ACC112 (cell line): ENCODE measurements at regions not wholly inside any gene's neighbourhood (a gene's known extent, or its start where the extent isn't known, plus 50 kb on each side); places are given as distances from the start of the nearest gene placed in this dataset.
"Not testable (repeated sequence)": the region's sequence is repeated elsewhere in the genome, so short reads cannot be mapped to it uniquely, and the experiment has no call there.

Source experiments
- H2AFZ ChIP-seq: fragments of 200-600 bp; sonication (generic); one replicate; pipeline ENCODE4 v1.6.0; 2017; ENCODE audit warnings: antibody characterized with exemption, low read length; ENCODE audit not compliant: unreplicated experiment
- H3K27ac ChIP-seq: fragments of 200-600 bp; sonication (generic); 2 replicates; pipeline ENCODE4 v1.5.1; 2014; ENCODE audit warnings: low read depth, mild to moderate bottlenecking, antibody characterized with exemption, low read length, moderate library complexity
- H3K27me3 ChIP-seq: fragments of 200-600 bp; sonication (generic); 2 replicates; pipeline ENCODE4 v1.6.1; 2014; ENCODE audit warnings: mild to moderate bottlenecking, antibody characterized with exemption, low read length, moderate library complexity, mixed read lengths; ENCODE audit not compliant: insufficient read depth
- H3K36me3 ChIP-seq: fragments of 200-600 bp; sonication (generic); 2 replicates; pipeline ENCODE4 v1.6.1; 2016; ENCODE audit warnings: mild to moderate bottlenecking, antibody characterized with exemption, low read length, moderate library complexity, mixed read lengths; ENCODE audit not compliant: insufficient read depth
- H3K4me1 ChIP-seq: fragments of 200-600 bp; sonication (generic); one replicate; pipeline ENCODE4 v1.6.1; 2016; ENCODE audit warnings: low read length, mixed read lengths; ENCODE audit not compliant: insufficient read depth, unreplicated experiment, control insufficient read depth
- H3K4me3 ChIP-seq: fragments of 200-600 bp; sonication (generic); 2 replicates; pipeline ENCODE4 v1.5.1; 2014; ENCODE audit warnings: mild to moderate bottlenecking, low read depth, low read length
- H3K79me2 ChIP-seq: fragments of 200-600 bp; sonication (generic); one replicate; pipeline ENCODE4 v1.6.0; 2016; ENCODE audit warnings: low read length; ENCODE audit not compliant: control insufficient read depth, unreplicated experiment, insufficient read depth

DNA sequence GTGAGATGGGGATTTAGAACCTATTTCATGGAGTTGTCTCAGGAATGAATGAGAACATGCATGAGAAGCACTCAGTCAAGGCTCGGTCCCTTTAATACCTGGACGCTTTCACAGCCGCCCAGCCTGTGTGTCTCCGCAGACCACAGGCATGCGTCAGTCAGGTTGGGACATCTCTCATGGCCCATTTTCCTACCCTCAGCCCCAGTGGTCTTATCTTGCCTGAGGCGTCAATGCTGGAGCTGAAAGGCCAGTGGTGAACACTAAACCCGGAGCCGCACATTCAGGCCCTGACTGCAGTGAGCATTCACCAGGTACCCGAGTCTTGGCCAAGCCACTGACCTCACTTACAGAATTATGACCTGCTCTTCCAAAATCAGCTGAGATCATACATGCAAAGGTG, 263.2 kb upstream of the RAB4A start:
- H3K27me3 ChIP-seq, result peaks cover 8% of the 10 kb centered on the region; the same call in 1 of the 2 replicates
- no peak overlapping the region for H3K27ac ChIP-seq
- H2AFZ ChIP-seq, result no peak overlapping the region
- H3K4me1 ChIP-seq, result no peaks in the 10 kb centered on the region
- H3K36me3 ChIP-seq, result no peaks in the 10 kb centered on the region
- H3K4me3 ChIP-seq, result no peak overlapping the region
- H3K79me2 ChIP-seq, result no peaks in the 10 kb centered on the region

DNA sequence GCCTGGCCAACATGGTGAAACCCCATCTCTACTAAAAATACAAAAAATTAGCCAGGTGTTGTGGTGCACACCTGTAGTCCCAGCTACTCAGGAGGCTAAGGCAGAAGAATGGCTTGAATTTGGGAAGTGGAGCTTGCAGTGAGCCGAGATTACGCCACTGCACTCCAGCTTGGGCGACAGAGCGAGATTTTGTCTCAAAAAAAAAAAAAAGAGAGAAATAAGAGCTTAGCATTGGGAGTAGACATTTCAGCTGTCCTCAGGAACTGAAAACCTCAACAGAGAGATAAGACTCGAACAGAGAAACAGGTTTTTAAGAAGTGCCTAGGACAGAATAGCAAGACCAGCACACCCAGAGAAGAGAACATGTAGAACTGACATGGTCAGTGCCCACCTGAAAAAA, 262.6 kb upstream of the RAB4A start:
- not testable (repeated sequence) for H3K36me3 ChIP-seq, H3K4me1 ChIP-seq, H3K4me3 ChIP-seq, H3K27ac ChIP-seq, H3K27me3 ChIP-seq, H2AFZ ChIP-seq, H3K79me2 ChIP-seq

DNA sequence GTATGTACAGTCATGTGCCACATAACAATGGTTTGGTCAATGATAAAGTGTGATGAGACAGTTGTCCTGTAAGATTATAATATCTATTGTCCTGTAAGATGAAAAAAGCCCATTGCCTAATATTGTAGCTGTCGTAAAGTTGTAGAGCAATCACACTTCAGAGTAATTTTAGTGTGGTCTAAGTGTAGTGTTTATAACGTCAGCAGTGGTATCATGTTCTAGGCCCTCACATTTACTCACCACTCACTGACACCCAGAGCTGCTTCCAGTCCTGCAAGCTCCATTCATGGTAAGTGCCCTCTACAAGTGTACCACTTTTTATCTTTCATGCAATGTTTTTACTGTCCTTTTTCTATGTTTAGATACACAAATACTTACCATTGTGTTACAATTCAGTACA, 259.9 kb upstream of the RAB4A start:
- peaks cover 19% of the 10 kb centered on the region for H3K27me3 ChIP-seq
- H3K4me3 ChIP-seq, result no peak overlapping the region
- H3K27ac ChIP-seq, result no peak overlapping the region
- no peaks in the 10 kb centered on the region for H3K4me1 ChIP-seq
- H3K79me2 ChIP-seq, result no peaks in the 10 kb centered on the region
- no peak overlapping the region for H2AFZ ChIP-seq
- no peaks in the 10 kb centered on the region for H3K36me3 ChIP-seq

DNA sequence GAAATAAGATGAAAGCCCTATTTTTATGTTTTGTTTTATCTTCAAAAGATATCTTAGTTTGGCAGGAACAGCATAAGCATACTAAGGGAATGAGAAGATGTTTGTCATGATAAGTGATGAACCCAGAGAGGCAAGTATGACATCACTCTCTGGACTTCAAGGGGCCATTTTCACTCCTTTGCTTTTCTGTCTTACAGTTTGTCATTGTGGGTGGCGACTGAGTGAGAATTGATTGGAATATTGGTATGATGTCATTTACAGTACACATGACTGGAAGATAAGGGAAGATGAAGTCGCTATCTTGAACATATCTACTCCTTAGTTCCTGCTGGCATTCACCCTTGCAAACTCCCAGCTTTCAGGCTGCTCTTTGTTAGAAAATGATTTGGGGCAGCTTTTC, 258.1 kb upstream of the RAB4A start:
- H3K36me3 ChIP-seq, result no peaks in the 10 kb centered on the region
- H3K4me1 ChIP-seq, result no peaks in the 10 kb centered on the region
- H3K79me2 ChIP-seq, result no peaks in the 10 kb centered on the region
- H3K27ac ChIP-seq, result no peak overlapping the region
- no peak overlapping the region for H2AFZ ChIP-seq
- no peak overlapping the region for H3K4me3 ChIP-seq
- H3K27me3 ChIP-seq, result peaks cover 15% of the 10 kb centered on the region

DNA sequence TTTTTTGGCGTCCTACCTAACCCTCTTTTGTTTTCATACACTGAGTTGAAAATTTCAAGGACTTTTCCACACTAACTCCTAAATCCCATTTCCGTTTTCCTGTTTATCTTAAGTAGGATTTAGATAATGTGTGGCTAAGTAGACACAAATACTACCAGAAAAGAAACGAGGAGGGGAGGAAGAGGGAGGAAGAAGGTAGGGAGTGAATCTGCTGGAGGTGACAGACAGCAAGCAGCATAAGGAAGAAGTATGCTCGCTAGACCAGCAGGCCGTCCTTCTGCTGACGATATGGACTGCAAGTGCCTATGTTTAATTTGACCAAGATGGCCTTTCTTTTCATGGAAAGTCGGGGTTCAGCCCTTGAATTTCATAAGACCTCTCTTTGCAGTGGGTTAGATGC, 256.9 kb upstream of the RAB4A start:
- Histone ChIP-seq H3K27ac (no peak overlapping the region), H2AFZ (no peak overlapping the region), H3K27me3 (peaks cover 15% of the 10 kb centered on the region), H3K4me3 (no peak overlapping the region), H3K36me3 (no peaks in the 10 kb centered on the region), H3K4me1 (no peaks in the 10 kb centered on the region), H3K79me2 (no peaks in the 10 kb centered on the region)

DNA sequence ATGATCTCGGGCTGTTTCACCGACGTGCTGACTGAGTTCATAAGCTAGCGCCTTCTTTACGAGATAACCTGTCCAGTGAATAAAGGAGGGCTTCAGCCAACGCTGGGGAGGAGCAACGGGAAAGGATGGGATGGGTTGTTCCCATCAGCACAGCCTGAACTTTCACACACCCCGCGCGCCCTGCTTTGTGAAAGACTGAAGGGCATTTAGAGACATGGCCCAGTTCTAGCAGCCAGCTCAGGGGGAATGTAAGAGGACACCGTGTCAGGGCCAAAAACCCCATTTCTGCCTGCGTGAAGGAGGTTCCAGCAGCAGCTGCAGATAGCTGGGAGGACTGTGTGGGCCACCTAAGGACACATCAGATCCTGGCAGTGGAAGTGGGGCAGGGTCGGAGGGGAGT, 255.1 kb upstream of the RAB4A start:
- no peaks in the 10 kb centered on the region for H3K36me3 ChIP-seq
- H3K4me3 ChIP-seq, result no peak overlapping the region
- H3K27ac ChIP-seq, result no peak overlapping the region
- H3K79me2 ChIP-seq, result no peaks in the 10 kb centered on the region
- peaks cover 17% of the 10 kb centered on the region for H3K27me3 ChIP-seq
- no peak overlapping the region for H2AFZ ChIP-seq
- H3K4me1 ChIP-seq, result no peaks in the 10 kb centered on the region

DNA sequence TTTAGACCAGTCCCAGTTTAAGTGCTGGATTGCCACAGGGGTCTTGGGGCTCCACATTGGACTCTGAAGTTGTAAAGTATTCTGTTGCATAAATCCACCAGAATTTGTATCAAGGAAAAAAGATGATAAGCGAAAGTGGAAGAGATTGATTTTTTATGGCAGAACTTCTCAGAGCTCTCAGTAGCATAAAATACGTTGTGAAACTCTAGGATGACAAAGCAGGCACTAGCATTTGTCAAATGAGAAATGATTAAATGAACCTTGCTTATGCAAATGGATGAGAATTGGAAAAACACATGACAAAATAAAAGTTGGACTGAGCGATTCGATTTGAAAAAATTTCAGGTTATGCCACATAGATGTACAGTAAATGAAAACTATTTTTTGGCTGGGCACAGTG, 253.8 kb upstream of the RAB4A start:
- H3K27ac ChIP-seq, result no peak overlapping the region
- H3K27me3 ChIP-seq, result peaks cover 22% of the 10 kb centered on the region
- no peak overlapping the region for H2AFZ ChIP-seq
- H3K36me3 ChIP-seq, result no peaks in the 10 kb centered on the region
- no peaks in the 10 kb centered on the region for H3K4me1 ChIP-seq
- H3K4me3 ChIP-seq, result no peak overlapping the region
- no peaks in the 10 kb centered on the region for H3K79me2 ChIP-seq

DNA sequence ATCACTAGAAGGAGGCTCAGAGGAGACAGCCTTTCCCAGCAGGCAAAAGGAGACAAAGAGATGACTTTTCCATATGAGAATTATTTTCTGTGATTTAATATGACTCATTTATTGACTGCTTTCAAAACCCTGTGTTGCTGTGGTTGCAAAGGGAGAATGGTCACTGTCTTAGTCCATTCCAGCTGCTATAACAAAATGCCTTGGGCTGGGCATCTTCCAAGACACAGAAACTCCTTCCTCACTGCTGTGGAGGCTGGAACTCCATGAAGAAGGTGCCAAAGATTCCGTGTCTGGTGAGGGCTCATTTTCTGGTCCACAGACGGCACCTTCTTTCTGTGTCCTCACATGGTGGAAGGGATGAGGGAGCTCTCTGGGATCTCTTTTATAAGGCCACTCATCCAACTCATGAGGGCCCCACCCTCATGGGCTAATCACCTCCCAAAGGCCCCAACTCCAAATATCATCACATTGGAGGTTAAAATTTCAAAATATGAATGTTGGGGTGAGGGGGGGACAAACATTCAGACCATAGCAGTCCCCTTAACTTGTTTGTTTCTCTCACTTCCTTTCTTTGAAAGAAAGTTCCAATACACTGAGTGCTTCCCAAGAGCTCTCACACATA, 252.1 kb upstream of the RAB4A start:
- no peak overlapping the region for H3K4me3 ChIP-seq
- H3K27ac ChIP-seq, result no peak overlapping the region

DNA sequence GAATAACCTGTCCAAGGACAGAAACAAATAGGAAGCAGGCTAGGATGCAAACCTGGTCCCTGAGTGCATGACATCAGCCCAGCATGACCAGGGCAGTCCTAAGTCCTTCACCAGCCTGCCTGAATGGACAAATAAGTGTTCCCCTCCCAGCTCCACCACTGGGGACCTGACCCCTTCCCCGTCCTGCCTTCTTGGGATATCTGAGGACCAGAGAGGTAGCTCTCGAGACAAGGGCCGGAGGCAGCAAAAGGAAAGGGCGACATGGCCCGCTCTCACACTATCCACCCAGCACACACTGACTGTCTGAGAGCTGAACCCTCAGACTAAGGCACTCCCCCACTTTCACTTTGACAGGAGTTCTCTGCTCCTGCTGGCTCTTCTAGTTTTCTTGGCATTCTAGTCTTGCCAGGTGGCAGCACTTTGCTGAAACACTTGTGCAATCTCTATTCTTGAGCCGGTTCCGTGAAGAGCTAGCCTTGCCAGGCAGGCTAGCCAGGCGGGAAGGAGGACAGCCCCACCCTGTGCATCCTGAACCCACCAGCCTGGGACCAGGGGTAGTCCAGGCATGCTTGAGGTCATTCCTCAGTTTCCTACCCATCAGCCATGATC, 251.1 kb upstream of the RAB4A start:
- Histone ChIP-seq H3K36me3 (no peaks in the 10 kb centered on the region), H3K4me1 (peaks cover 1% of the 10 kb centered on the region), H3K27ac (no peak overlapping the region), H3K79me2 (no peaks in the 10 kb centered on the region), H3K27me3 (peaks cover 17% of the 10 kb centered on the region), H3K4me3 (no peak overlapping the region), H2AFZ (no peak overlapping the region)

More for the DNA sequence above, 252.1 kb upstream of the RAB4A start:
- Histone ChIP-seq H3K4me1 (no peaks in the 10 kb centered on the region), H2AFZ (no peak overlapping the region), H3K36me3 (no peaks in the 10 kb centered on the region), H3K27me3 (peaks cover 22% of the 10 kb centered on the region), H3K79me2 (no peaks in the 10 kb centered on the region)

DNA sequence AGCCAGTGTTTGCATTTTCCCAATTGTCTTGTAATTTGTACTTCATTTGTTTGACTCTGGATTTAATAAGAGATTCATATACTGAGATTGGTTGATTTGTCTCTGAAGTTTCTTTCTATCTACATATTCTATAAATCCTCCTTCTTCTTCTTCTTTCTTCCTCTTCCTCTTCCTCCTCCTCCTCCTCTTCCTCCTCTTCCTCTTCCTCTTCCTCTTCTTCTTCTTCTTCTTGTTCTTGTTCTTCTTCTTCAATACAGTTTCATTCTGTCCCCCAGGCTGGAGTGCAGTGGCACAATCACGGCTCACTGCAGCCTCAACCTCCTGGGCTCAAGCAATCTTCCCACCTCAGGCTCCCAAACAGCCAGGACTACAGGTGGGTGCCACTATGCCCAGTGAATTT, 249.9 kb upstream of the RAB4A start:
- not testable (repeated sequence) for H3K4me3 ChIP-seq, H3K4me1 ChIP-seq, H2AFZ ChIP-seq, H3K79me2 ChIP-seq, H3K36me3 ChIP-seq, H3K27ac ChIP-seq
- H3K27me3 ChIP-seq, result peaks cover 11% of the 10 kb centered on the region

DNA sequence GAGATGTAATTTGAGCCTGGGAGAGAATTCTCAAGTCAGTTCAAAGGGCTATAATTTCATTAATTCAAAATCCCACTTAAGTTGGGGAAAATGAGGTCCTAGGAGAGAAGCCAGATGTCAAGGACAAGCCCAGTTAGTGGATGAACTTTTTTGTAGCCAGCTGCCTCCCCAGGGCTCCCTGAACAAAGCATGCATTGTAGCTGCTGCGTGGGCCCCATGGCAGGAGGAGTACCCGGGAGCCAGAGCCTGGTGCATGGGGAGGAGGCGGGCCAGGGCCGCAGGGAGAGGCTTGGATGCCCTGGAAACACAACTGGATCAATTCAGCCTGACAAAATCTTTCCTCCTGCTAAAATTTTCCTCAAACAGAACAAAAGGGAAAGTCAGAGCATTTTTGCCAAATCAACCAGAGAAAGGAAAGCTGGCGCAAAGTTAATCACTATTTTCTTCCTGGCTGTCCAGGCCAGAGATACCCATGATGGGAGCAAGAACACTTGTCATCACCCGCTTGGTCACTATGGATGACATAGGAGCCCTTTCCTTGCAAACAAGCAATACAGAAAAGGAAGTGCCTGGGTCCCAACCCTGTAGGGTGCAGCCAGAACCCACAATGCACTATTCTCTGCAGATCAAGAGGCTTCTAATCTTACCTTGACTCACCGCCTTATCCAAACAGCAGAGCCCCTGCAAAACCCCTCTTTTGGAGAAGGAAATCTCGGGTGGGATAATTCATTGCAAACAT, 248.1 kb upstream of the RAB4A start:
- no peaks in the 10 kb centered on the region for H3K36me3 ChIP-seq
- peaks cover 16% of the 10 kb centered on the region for H3K4me1 ChIP-seq
- H3K27me3 ChIP-seq, result peaks cover 11% of the 10 kb centered on the region
- H2AFZ ChIP-seq, result no peak overlapping the region
- no peaks in the 10 kb centered on the region for H3K79me2 ChIP-seq
- no peak overlapping the region for H3K27ac ChIP-seq
- H3K4me3 ChIP-seq, result no peak overlapping the region
